KBM-7 (cell line): ENCODE measurements at regions not wholly inside any gene's neighbourhood (a gene's known extent, or its start where the extent isn't known, plus 50 kb on each side); places are given as distances from the start of the nearest gene placed in this dataset.
A peak's percentile ranks its signal among the peaks of the same experiment; 100 is the strongest.

ENCODE experiments used
- DNase-seq: peaks from one replicate; pipeline ENCODE4 v3.0.0-alpha.2; 2015
- in situ Hi-C: fragments of 300-500 bp; cut with MboI; formaldehyde crosslinking; loops from 2 replicates; pipeline ENCODE4 v1.14.3; 2020; ENCODE audit warnings: low sequenced_read_pairs, low pct_unique_long_range_greater_than_20kb, mixed read lengths

DNA sequence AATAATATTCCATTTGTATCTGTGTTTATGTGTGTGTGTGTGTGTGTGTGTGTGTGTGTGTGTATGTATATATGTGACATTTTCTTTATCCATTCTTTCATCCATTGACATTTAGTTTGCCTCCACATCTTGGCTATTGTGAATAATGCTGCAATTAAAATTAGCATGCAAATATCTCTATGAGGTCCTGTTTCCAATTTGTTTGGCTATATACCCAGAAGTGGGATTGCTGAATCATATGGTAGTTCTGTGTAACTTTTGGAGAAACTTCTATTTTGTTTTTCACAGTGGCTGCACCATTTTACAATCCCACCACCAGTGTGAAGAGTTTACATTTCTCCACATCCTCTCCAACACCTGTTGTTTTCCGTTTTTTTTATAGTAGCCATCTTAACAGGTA lies 53.1 kb downstream of the CH25H start:
- in situ Hi-C loops, result no loop called here

DNA sequence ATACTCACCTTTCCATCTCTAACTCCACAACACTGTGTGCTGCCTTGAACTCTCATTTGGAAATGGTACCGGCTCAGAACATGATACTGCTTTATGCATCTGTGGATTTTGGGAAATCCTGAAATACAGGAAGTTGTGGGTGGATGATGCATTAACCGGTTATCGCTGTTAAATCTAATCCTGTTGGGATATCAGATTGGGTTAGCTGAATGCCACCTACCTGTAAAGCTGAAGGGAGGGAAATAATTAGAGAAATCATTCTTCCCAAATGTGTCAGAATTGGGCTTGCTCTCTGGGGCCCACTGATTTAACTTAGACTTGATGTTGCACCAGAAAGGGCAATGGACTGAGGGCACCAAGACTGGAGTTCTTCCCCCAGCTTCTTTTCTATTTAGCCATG lies 54.0 kb downstream of the CH25H start:
- no peak for DNase-seq
- in situ Hi-C loops, result no loop called here

More for the DNA sequence above, 53.1 kb downstream of the CH25H start:
- no peak for DNase-seq

- no peak for DNase-seq
- in situ Hi-C loops, result no loop called here
Measured at GRCh38 chr10:89151857-89152256, 55.3 kb downstream of the CH25H start.

- in situ Hi-C loops, result no loop called here
- no peak for DNase-seq
Measured at GRCh38 chr10:89148061-89148460, 59.1 kb downstream of the CH25H start.

- no peak for DNase-seq
- in situ Hi-C loops, result no loop called here
Measured at GRCh38 chr10:89147256-89147655, 59.9 kb downstream of the CH25H start.

- in situ Hi-C loops, result no loop called here
- no peak for DNase-seq
Measured at GRCh38 chr10:89144836-89145235, 62.3 kb downstream of the CH25H start.

GRCh38 chr10:89142590-89142989 lies 64.5 kb downstream of the CH25H start:
- in situ Hi-C loops, result no loop called here
- DNase-seq, result no peak

DNA sequence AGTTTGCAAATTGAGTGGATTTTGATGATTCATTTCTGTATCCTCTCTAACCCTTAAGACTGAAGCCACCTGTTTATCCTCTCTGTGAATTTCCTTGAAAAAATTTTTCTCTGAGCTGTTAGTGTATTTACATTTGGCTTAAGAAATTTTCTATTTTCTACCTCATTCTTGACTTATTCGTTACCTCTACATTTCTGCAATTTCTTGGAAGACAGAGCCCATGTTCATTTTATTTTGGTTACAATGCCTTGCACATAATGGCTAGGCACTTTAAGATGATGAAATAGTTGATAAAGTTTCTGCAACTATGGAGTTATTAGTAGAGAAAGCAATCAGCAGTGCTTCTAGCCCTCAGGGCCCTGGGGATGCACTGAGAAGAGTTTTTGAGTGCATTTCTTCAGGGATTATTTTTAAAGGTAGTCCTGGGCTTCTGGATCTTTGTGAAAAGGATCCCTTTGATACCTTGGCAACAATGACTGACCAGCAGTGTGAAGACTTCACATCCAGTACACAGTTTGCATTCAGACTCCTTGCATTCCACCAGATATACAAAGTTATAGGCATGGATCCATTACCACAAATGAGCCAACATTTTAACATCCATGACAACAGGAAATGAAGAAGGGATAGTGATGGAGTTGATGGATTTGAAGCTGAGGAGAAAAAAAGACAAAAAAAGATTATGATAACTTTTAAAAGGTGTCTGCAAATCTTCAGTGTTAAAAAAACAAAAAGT lies 68.2 kb downstream of the CH25H start:
- in situ Hi-C loops, result no loop called here
- no peak for DNase-seq

- DNase-seq, result no peak
- in situ Hi-C loops, result no loop called here
Measured at GRCh38 chr10:89134963-89135362, 72.2 kb downstream of the CH25H start.

DNA sequence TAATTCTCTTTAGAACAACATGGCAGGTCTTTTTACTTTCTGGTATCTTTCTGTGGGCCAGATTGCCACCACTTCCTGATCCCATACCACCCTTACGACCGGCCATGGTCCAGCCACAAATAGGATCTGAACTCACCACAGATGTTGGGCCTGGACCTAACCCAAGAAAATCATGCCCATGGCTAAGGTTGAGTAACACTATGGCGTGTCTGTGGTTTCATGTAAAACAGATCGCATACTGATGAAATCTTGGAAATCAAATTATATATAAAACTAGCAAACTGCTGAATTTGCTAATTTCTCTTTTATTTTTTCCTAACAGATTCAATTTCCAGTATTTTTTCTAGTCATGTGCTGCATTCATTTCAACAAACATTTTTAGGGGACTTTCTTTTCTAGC lies 77.2 kb downstream of the CH25H start:
- peak; percentile 76 for DNase-seq
- in situ Hi-C loops, result no loop called here

DNA sequence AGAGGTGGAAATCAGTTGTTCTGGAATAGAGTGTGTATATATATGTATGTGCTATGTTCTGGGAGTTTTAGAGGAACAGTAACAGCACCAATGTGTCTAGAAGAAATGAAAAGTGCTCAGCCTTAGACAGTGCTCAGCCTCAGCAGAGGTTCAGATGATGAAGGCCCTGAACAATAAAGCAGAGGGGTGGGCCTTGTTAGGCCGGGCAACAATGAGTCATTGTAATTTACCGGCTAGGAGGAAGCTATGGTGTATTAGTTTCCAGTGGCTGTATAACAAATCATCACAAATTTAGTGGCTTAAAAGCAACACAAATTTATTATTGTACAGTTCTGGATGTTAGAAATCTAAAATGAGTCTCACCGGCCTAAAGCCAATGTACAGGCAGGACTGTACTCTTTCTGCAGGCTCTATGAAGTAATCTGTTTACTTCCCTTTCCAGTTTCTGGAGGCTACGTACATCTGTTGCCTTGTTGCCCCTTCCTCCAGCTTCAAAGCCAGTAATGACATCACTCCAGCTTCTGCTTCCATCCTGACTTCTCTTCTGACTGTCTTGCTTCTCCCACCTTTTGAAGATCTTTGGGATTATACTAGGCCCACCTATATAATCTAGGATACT lies 84.6 kb downstream of the CH25H start:
- peak; percentile 60 for DNase-seq
- in situ Hi-C loops, result no loop called here

DNA sequence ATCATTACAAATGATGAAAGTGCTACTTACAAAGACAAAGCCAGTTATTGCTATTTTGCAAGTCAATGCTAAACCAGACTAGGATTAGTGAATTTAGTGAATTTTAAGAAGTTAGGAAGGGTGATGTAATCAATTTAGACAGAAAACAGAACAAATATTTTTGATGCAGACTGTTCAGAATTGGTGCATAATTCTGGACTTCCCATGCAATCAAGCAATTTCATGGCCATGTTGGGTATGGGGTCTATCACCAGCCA lies 85.4 kb downstream of the CH25H start:
- no peak for DNase-seq
- in situ Hi-C loops, result no loop called here

GRCh38 chr10:89120931-89121763 lies 86.0 kb downstream of the CH25H start:
- no peak for DNase-seq
- in situ Hi-C loops, result no loop called here

DNA sequence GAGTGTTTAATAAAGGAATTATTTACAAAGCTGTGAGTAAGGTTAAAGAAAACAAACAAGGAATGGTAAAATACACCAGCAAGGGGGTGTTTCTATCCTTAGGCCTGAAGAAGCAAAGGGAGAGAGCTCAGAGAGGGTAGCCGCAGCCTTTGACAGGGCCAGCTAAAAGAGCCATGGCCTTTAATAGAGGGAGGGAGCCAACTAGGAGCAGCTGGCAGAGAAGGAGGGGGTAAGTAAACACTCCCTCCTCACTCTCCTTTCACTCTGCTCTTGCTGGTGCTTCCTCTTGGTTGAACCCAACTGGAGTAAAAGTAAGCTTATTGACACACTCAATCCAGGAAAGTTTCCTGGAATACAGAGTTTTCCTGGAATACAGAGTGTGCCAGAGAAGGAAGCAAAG lies 87.5 kb downstream of the CH25H start:
- in situ Hi-C loops, result no loop called here
- DNase-seq, result no peak

- DNase-seq, result no peak
- in situ Hi-C loops, result no loop called here
Measured at GRCh38 chr10:89118091-89118490, 89.0 kb downstream of the CH25H start.

- DNase-seq, result peak; percentile 60
- in situ Hi-C loops, result no loop called here
Measured at GRCh38 chr10:89115876-89116627, 91.1 kb downstream of the CH25H start.

- no peak for DNase-seq
- in situ Hi-C loops, result no loop called here
Measured at GRCh38 chr10:89114846-89115625, 92.1 kb downstream of the CH25H start.

DNA sequence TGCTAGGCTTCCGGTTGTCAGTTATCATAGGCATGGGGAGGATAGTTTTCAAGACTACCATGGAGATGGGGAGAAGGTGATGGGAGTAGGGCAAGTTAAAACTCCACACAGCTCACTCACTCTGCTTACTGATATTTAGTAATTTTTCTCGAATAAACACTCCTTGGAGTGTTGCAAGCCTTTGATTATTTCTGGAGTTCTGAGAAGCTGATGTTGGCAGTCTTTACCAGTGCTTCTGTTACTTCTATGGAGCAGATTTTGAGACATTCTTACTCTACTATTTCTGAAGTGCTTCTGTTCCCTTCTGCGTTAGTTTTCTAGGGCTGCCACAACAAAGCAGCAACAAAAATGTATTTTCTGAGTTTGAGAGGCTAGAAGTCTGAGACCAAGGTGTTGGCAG lies 104.4 kb downstream of the CH25H start:
- in situ Hi-C loops, result no loop called here
- DNase-seq, result no peak

GRCh38 chr10:89101943-89102342 lies 105.2 kb downstream of the CH25H start:
- no peak for DNase-seq
- in situ Hi-C loops, result no loop called here
